ENCODE measurements at regions not wholly inside any gene's neighbourhood (a gene's known extent, or its start where the extent isn't known, plus 50 kb on each side); places are given as distances from the start of the nearest gene placed in this dataset.

GRCh38 chr15:87609894-87610293, 646.6 kb downstream of the NTRK3 start:
- no peaks in the 10 kb centered on the region for H3K79me2 ChIP-seq (ENCODE audit: insufficient read depth, low read length)
- ATAC-seq = no peak
- CTCF ChIA-PET = no interaction called here
- TF ChIP-seq ELF1 (IDR thresholded peaks at IDR 0.05; ENCODE audit: borderline replicate concordance, low read depth) (no peak), POLR2AphosphoS5 (IDR thresholded peaks at IDR 0.05; ENCODE audit: low read depth, low read length) (no peak), SIN3A (IDR thresholded peaks at IDR 0.05; ENCODE audit: low read depth) (no peak), ZNF274 (IDR thresholded peaks at IDR 0.05; ENCODE audit: low read depth, low read length) (no peak), FOSL1 (IDR thresholded peaks at IDR 0.05; ENCODE audit: low read depth) (no peak), EZH2phosphoT487 (IDR thresholded peaks at IDR 0.05; ENCODE audit: borderline replicate concordance) (no peak), CBX3 (IDR thresholded peaks at IDR 0.05; ENCODE audit: low read depth) (no peak), YY1 (IDR thresholded peaks at IDR 0.05; ENCODE audit: extremely low read depth, insufficient replicate concordance, low read depth, low read length) (no peak), EZH2 (IDR thresholded peaks at IDR 0.05) (no peak), SRF (IDR thresholded peaks at IDR 0.05; ENCODE audit: low read depth) (no peak), MAX (IDR thresholded peaks at IDR 0.05) (no peak), CTCF (IDR thresholded peaks at IDR 0.05 in 2 of 3, conservative IDR thresholded peaks at IDR 0.05 in 1 of 3; ENCODE audit: borderline replicate concordance in 1 of 3, insufficient read depth in 1 of 3, low read depth in 2 of 3, low read length in 2 of 3) (no peak), EGR1 (IDR thresholded peaks at IDR 0.05; ENCODE audit: low read depth) (no peak), SP1 (IDR thresholded peaks at IDR 0.05; ENCODE audit: low read depth) (no peak), CEBPB (IDR thresholded peaks at IDR 0.05; ENCODE audit: low read depth) (no peak), RAD21 (IDR thresholded peaks at IDR 0.05; ENCODE audit: low read depth) (no peak), JUND (IDR thresholded peaks at IDR 0.05) (no peak), ZBTB33 (IDR thresholded peaks at IDR 0.05; ENCODE audit: extremely low read depth, insufficient replicate concordance, low read length) (no peak)
- TF ChIP-seq, protein P1, sequence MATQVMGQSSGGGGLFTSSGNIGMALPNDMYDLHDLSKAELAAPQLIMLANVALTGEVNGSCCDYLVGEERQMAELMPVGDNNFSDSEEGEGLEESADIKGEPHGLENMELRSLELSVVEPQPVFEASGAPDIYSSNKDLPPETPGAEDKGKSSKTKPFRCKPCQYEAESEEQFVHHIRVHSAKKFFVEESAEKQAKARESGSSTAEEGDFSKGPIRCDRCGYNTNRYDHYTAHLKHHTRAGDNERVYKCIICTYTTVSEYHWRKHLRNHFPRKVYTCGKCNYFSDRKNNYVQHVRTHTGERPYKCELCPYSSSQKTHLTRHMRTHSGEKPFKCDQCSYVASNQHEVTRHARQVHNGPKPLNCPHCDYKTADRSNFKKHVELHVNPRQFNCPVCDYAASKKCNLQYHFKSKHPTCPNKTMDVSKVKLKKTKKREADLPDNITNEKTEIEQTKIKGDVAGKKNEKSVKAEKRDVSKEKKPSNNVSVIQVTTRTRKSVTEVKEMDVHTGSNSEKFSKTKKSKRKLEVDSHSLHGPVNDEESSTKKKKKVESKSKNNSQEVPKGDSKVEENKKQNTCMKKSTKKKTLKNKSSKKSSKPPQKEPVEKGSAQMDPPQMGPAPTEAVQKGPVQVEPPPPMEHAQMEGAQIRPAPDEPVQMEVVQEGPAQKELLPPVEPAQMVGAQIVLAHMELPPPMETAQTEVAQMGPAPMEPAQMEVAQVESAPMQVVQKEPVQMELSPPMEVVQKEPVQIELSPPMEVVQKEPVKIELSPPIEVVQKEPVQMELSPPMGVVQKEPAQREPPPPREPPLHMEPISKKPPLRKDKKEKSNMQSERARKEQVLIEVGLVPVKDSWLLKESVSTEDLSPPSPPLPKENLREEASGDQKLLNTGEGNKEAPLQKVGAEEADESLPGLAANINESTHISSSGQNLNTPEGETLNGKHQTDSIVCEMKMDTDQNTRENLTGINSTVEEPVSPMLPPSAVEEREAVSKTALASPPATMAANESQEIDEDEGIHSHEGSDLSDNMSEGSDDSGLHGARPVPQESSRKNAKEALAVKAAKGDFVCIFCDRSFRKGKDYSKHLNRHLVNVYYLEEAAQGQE (IDR thresholded peaks at IDR 0.05; ENCODE audit: low read depth) = no peak
- BruUV-seq (replicated peaks) = no TSS peak
- no peak for DNase-seq (ENCODE audit: low read depth, low spot score)
- intact Hi-C loops (cut with micrococcal nuclease) = no loop called here
- no peaks in the 10 kb centered on the region for H3K27me3 ChIP-seq (ENCODE audit: insufficient read depth, low read length)
- no peak overlapping the region for H3K4me3 ChIP-seq (replicated peaks in 1 of 2; ENCODE audit: low read depth in 1 of 2, low read length in 2 of 2)
- H3K9me2 ChIP-seq (ENCODE audit: insufficient read depth) = no peaks in the 10 kb centered on the region
- no peaks in the 10 kb centered on the region for H4K20me1 ChIP-seq (ENCODE audit: insufficient read depth)
- no peak overlapping the region for H2AFZ ChIP-seq (ENCODE audit: low read depth, low read length, poor library complexity, severe bottlenecking)
- RAD21 ChIA-PET (ENCODE audit: low non-redundant PET in 1 of 2, low total read pairs in 2 of 2, uncharacterized antibody in 2 of 2, unreplicated experiment in 2 of 2) = no interaction called here
- no peaks in the 10 kb centered on the region for H3K4me1 ChIP-seq (ENCODE audit: control insufficient read depth in 1 of 2, insufficient read depth in 2 of 2, low read length in 2 of 2)
- H3K9me3 ChIP-seq (ENCODE audit: control insufficient read depth in 1 of 2, insufficient read depth in 1 of 2, low read depth in 1 of 2, low read length in 2 of 2) = peaks cover 5 to 21% of the 10 kb centered on the region in 2 experiments; a peak in 2 of 4 replicates
- H3K9ac ChIP-seq (ENCODE audit: low read length) = no peak overlapping the region
- H3K27ac ChIP-seq (ENCODE audit: low read depth, low read length) = no peak overlapping the region
- H3K36me3 ChIP-seq (ENCODE audit: control insufficient read depth in 1 of 2, insufficient read depth in 2 of 2, low read length in 2 of 2) = no peaks in the 10 kb centered on the region
- H3K4me2 ChIP-seq (ENCODE audit: low read length) = no peak overlapping the region
- POLR2A ChIA-PET = no interaction called here
